DND-41 (cell line): ENCODE measurements at regions not wholly inside any gene's neighbourhood (a gene's known extent, or its start where the extent isn't known, plus 50 kb on each side); places are given as distances from the start of the nearest gene placed in this dataset.

Source experiments
- EZH2 ChIP-seq: IDR thresholded peaks from 3 replicates; pipeline ENCODE4 v1.6.1; 2012; ENCODE audit warnings: borderline replicate concordance, low read depth, mild to moderate bottlenecking, moderate library complexity, low read length, inconsistent platforms; ENCODE audit not compliant: severe bottlenecking
- TF ChIP-seq, protein P1 (sequence below): IDR thresholded peaks from 2 replicates; pipeline ENCODE4 v1.5.1; 2012; ENCODE audit warnings: borderline replicate concordance, low read length, moderate library complexity, mild to moderate bottlenecking; ENCODE audit not compliant: poor library complexity, severe bottlenecking; ENCODE audit errors: extremely low read depth

DNA sequence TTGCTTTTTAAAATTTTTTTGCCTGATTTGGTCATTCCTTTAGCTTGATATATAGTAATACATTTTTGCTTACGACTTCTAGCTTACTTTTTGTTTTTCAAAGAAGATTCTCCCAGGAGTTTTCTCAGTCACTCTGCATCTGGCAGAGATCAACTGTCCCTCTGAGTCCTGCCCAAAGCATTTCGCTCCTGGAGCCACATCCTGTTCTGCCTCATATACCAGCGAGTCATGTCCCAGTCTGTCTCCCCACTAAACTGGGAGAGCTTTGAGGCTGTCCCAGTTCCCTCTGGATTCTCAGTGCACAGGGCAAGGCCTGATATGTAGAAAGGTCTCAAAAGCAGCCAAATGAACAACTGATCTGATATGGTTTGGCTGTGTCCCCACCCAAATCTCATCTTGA lies 326.3 kb downstream of the ARRDC4 start:
- TF ChIP-seq, protein P1, sequence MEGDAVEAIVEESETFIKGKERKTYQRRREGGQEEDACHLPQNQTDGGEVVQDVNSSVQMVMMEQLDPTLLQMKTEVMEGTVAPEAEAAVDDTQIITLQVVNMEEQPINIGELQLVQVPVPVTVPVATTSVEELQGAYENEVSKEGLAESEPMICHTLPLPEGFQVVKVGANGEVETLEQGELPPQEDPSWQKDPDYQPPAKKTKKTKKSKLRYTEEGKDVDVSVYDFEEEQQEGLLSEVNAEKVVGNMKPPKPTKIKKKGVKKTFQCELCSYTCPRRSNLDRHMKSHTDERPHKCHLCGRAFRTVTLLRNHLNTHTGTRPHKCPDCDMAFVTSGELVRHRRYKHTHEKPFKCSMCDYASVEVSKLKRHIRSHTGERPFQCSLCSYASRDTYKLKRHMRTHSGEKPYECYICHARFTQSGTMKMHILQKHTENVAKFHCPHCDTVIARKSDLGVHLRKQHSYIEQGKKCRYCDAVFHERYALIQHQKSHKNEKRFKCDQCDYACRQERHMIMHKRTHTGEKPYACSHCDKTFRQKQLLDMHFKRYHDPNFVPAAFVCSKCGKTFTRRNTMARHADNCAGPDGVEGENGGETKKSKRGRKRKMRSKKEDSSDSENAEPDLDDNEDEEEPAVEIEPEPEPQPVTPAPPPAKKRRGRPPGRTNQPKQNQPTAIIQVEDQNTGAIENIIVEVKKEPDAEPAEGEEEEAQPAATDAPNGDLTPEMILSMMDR, result no peak
- TF ChIP-seq EZH2, result no peak
